Endothelial cell of umbilical vein (primary cell): ENCODE measurements at regions not wholly inside any gene's neighbourhood (a gene's known extent, or its start where the extent isn't known, plus 50 kb on each side); places are given as distances from the start of the nearest gene placed in this dataset.

Experiments
- BruUV-seq: library from RNA; stranded (reverse); fragments of 400-500 nt; replicated peaks from 2 replicates; lab custom pipeline; 2021; lab: Mats Ljungman, UMichigan
- CTCF ChIA-PET: fragments of 300-600, 350-600 bp; sonication (Branson Sonifier 250); formaldehyde crosslinking; loops from one replicate; lab custom pipeline; 2021; ENCODE audit warnings: antibody characterized with exemption, inconsistent platforms; lab: Charles Lee
- POLR2A ChIA-PET: fragments of 300-600, 350-600 bp; sonication (Branson Sonifier 250); formaldehyde crosslinking; loops from one replicate; lab custom pipeline; 2021; ENCODE audit warnings: antibody characterized with exemption, inconsistent platforms; lab: Charles Lee
- DNase-seq: peaks from one replicate; pipeline ENCODE4 v3.0.0-alpha.2; 2011; ENCODE audit warnings: low read depth, low spot score
- FAIRE-seq: peaks from 2 replicates; lab custom pipeline; 2011; peaks lifted over from hg19 to GRCh38; lab: Jason Lieb, UNC
- H2AFZ ChIP-seq: 2 replicates; pipeline ENCODE4 v1.6.0; 2012; ENCODE audit warnings: low read depth, low read length, control low read depth, inconsistent platforms
- H3K27ac ChIP-seq: 2 replicates; pipeline ENCODE4 v1.5.1; 2011; ENCODE audit warnings: low read depth, mild to moderate bottlenecking, control low read depth, low read length, moderate library complexity; ENCODE audit not compliant: insufficient read depth
- H3K27me3 ChIP-seq, 2 experiments: 2 replicates each; pipeline versions ENCODE4 v1.6.0 to v1.6.1; 2011; ENCODE audit warnings: low read length in 2 of 2, mixed read lengths in 1 of 2; ENCODE audit not compliant: control insufficient read depth in 2 of 2, insufficient read depth in 2 of 2
- H3K36me3 ChIP-seq, 2 experiments: 2 replicates in 1 of 2; 3 replicates in 1 of 2; pipeline ENCODE4 v1.5.1; 2011; ENCODE audit warnings: low read length in 2 of 2, mild to moderate bottlenecking in 1 of 2, moderate library complexity in 1 of 2; ENCODE audit not compliant: control insufficient read depth in 2 of 2, insufficient read depth in 2 of 2; ENCODE audit errors: extremely low read depth in 1 of 2
- H3K4me1 ChIP-seq: 3 replicates; pipeline ENCODE4 v1.5.1; 2011; ENCODE audit warnings: mild to moderate bottlenecking, low read length; ENCODE audit not compliant: control insufficient read depth, insufficient read depth; ENCODE audit errors: extremely low read depth
- H3K4me2 ChIP-seq: 2 replicates; pipeline ENCODE4 v1.6.1; 2011; ENCODE audit warnings: low read length, control low read depth, mixed read lengths; ENCODE audit not compliant: insufficient read depth
- H3K4me3 ChIP-seq, 3 experiments: fragments of 200-600 bp in 1 of 3; sonication (generic), shearing (Covaris generic) in 1 of 3; replicated peaks in 1 of 3; 2 replicates each; pipeline ENCODE4 v1.5.1; 2011 to 2016; ENCODE audit warnings: control low read depth in 3 of 3, low read length in 3 of 3, mild to moderate bottlenecking in 2 of 3, inconsistent platforms in 1 of 3, low read depth in 1 of 3, moderate library complexity in 1 of 3; ENCODE audit not compliant: insufficient read depth in 1 of 3
- H3K79me2 ChIP-seq: 2 replicates; pipeline ENCODE4 v1.6.0; 2012; ENCODE audit warnings: low read length, inconsistent platforms; ENCODE audit not compliant: control insufficient read depth, insufficient read depth
- H3K9ac ChIP-seq: replicated peaks from 2 replicates; pipeline ENCODE3; 2011; ENCODE audit warnings: low read length, control low read depth; ENCODE audit not compliant: insufficient read depth; ENCODE audit errors: extremely low read depth
- H3K9me1 ChIP-seq: replicated peaks from 3 replicates; pipeline ENCODE4 v1.6.0; 2011; ENCODE audit warnings: mild to moderate bottlenecking, low read length; ENCODE audit not compliant: control insufficient read depth, insufficient read depth; ENCODE audit errors: extremely low read depth
- H3K9me3 ChIP-seq: replicated peaks from 2 replicates; pipeline ENCODE4 v1.5.1; 2012; ENCODE audit warnings: low read length, inconsistent platforms; ENCODE audit not compliant: control insufficient read depth, insufficient read depth
- H4K20me1 ChIP-seq: replicated peaks from 2 replicates; pipeline ENCODE3; 2011; ENCODE audit warnings: mild to moderate bottlenecking, low read length; ENCODE audit not compliant: control insufficient read depth, insufficient read depth; ENCODE audit errors: extremely low read depth
- CTCF ChIP-seq, 2 donors: IDR thresholded peaks; 1 replicate in 1 of 2; 2 replicates in 1 of 2; pipeline ENCODE4 v1.5.1; 2011; ENCODE audit warnings: low read length in 2 of 2, mild to moderate bottlenecking in 2 of 2, moderate library complexity in 2 of 2, control low read depth in 1 of 2, inconsistent platforms in 1 of 2, low read depth in 1 of 2; ENCODE audit not compliant: insufficient read depth in 1 of 2; ENCODE audit errors: extremely low read depth in 1 of 2
- EZH2 ChIP-seq: IDR thresholded peaks from 2 replicates; pipeline ENCODE4 v1.6.1; 2012; ENCODE audit warnings: borderline replicate concordance, low read depth, mild to moderate bottlenecking, moderate library complexity, low read length, inconsistent platforms; ENCODE audit not compliant: severe bottlenecking
- FOS ChIP-seq: IDR thresholded peaks from 2 replicates; pipeline ENCODE4 v1.6.1; 2011; ENCODE audit warnings: mild to moderate bottlenecking, low read length, moderate library complexity, borderline replicate concordance; ENCODE audit not compliant: insufficient read depth
- GATA2 ChIP-seq: IDR thresholded peaks from 2 replicates; pipeline ENCODE4 v1.7.0; 2011; ENCODE audit warnings: low read depth, mild to moderate bottlenecking, moderate library complexity, mixed read lengths, low read length; ENCODE audit not compliant: insufficient read length, insufficient read depth
- JUN ChIP-seq: IDR thresholded peaks from 2 replicates; pipeline ENCODE4 v1.6.1; 2011; ENCODE audit warnings: borderline replicate concordance, low read depth; ENCODE audit not compliant: insufficient read length, insufficient read depth
- MAX ChIP-seq: IDR thresholded peaks from 2 replicates; pipeline ENCODE4 v1.6.1; 2011; ENCODE audit not compliant: insufficient read depth, insufficient read length
- MYC ChIP-seq: IDR thresholded peaks from one replicate; pipeline ENCODE4 v1.6.1; 2011; ENCODE audit warnings: mild to moderate bottlenecking, low read depth, low read length
- POLR2A ChIP-seq: IDR thresholded peaks from 2 replicates; pipeline ENCODE4 v1.6.1; 2012; ENCODE audit warnings: low read depth, mild to moderate bottlenecking, control low read depth, low read length
- POLR2AphosphoS5 ChIP-seq: IDR thresholded peaks from 2 replicates; pipeline ENCODE4 v1.6.1; 2012; ENCODE audit warnings: low read depth, mild to moderate bottlenecking, control low read depth, low read length, moderate library complexity; ENCODE audit not compliant: insufficient read depth
- dilution Hi-C: fragments of 300-500 bp; cut with MboI; formaldehyde crosslinking; loops from one replicate; pipeline ENCODE4 v1.15.0; 2019; ENCODE audit warnings: low sequenced_read_pairs; ENCODE audit not compliant: extremely low pct_ligation_motif_present
- intact Hi-C: fragments of 100-400 bp; cut with micrococcal nuclease; formaldehyde crosslinking; loops from one replicate; pipeline ENCODE4 v1.10.0; 2022

GRCh38 chr6:163983679-163984078 lies 569.2 kb downstream of the QKI start:
- DNase-seq (no peak), FAIRE-seq (no peak)
- no peaks in the 10 kb centered on the region for H3K36me3 ChIP-seq
- dilution Hi-C loops (no loop called here), intact Hi-C loops (no loop called here)
- no peaks in the 10 kb centered on the region for H3K27me3 ChIP-seq
- H3K9ac ChIP-seq: no peak overlapping the region
- TF ChIP-seq JUN (no peak), FOS (no peak), CTCF (IDR thresholded peaks at IDR 0.05; ENCODE audit: extremely low read depth in 1 of 2, insufficient read depth in 1 of 2, low read depth in 1 of 2, low read length in 2 of 2) (no peak), POLR2A (no peak), MAX (no peak), POLR2AphosphoS5 (no peak), EZH2 (no peak), MYC (no peak), GATA2 (no peak)
- H3K79me2 ChIP-seq: no peaks in the 10 kb centered on the region
- POLR2A ChIA-PET: no interaction called here
- no peaks in the 10 kb centered on the region for H3K4me1 ChIP-seq
- H4K20me1 ChIP-seq: no peaks in the 10 kb centered on the region
- H3K4me3 ChIP-seq: no peak overlapping the region
- no peak overlapping the region for H3K27ac ChIP-seq
- H3K9me1 ChIP-seq: no peaks in the 10 kb centered on the region
- no TSS peak for BruUV-seq
- H2AFZ ChIP-seq: no peak overlapping the region
- CTCF ChIA-PET: no interaction called here
- no peaks in the 10 kb centered on the region for H3K9me3 ChIP-seq
- no peak overlapping the region for H3K4me2 ChIP-seq
